ENCODE measurements at regions not wholly inside any gene's neighbourhood (a gene's known extent, or its start where the extent isn't known, plus 50 kb on each side); places are given as distances from the start of the nearest gene placed in this dataset.

- Mint-ChIP-seq H3K4me3 (no peak overlapping the region), H3K27ac (no peak overlapping the region), H3K36me3 (no peaks in the 10 kb centered on the region), H3K9me3 (peaks cover 0 to 26% (median 3%) of the 10 kb centered on the region in 7 donors), H3K27me3 (no peaks in the 10 kb centered on the region), H3K4me1 (no peaks in the 10 kb centered on the region)
- no peaks in the 10 kb centered on the region for H3K36me3 ChIP-seq (ENCODE audit: control insufficient read depth, insufficient read depth, low read length)
- no peak overlapping the region for H3K4me3 ChIP-seq (ENCODE audit: low read depth, low read length)
- no peaks in the 10 kb centered on the region for H3K4me1 ChIP-seq (ENCODE audit: control insufficient read depth, insufficient read depth, low read length, poor library complexity, severe bottlenecking)
- H3K9me3 ChIP-seq (ENCODE audit: control insufficient read depth in 2 of 2, low read length in 2 of 2), result peaks cover 0 to 4% of the 10 kb centered on the region in 2 experiments
- no peak for DNase-seq
- ATAC-seq (ENCODE audit: low read depth in 2 of 2), result no peak
- H3K27me3 ChIP-seq (ENCODE audit: control insufficient read depth, insufficient read depth, low read length), result no peaks in the 10 kb centered on the region
- H3K27ac ChIP-seq (ENCODE audit: insufficient read depth, low read length, poor library complexity, severe bottlenecking), result no peak overlapping the region
Measured at GRCh38 chr5:164433106-164433870, 927.9 kb downstream of the MAT2B start.

GRCh38 chr5:164435576-164435975 is 930.2 kb downstream of the MAT2B start:
- H3K27ac ChIP-seq (ENCODE audit: insufficient read depth, low read length, poor library complexity, severe bottlenecking), result no peak overlapping the region
- Mint-ChIP-seq H3K4me1 (no peaks in the 10 kb centered on the region), H3K27ac (no peak overlapping the region), H3K36me3 (no peaks in the 10 kb centered on the region), H3K4me3 (no peak overlapping the region), H3K9me3 (peaks cover 0 to 34% (median 5%) of the 10 kb centered on the region in 7 donors), H3K27me3 (no peaks in the 10 kb centered on the region)
- no peaks in the 10 kb centered on the region for H3K27me3 ChIP-seq (ENCODE audit: control insufficient read depth, insufficient read depth, low read length)
- no peaks in the 10 kb centered on the region for H3K4me1 ChIP-seq (ENCODE audit: control insufficient read depth, insufficient read depth, low read length, poor library complexity, severe bottlenecking)
- peaks cover 0 to 4% of the 10 kb centered on the region in 2 experiments for H3K9me3 ChIP-seq (ENCODE audit: control insufficient read depth in 2 of 2, low read length in 2 of 2)
- ATAC-seq (ENCODE audit: low read depth in 2 of 2), result no peak
- no peak for DNase-seq
- H3K4me3 ChIP-seq (ENCODE audit: low read depth, low read length), result no peak overlapping the region
- H3K36me3 ChIP-seq (ENCODE audit: control insufficient read depth, insufficient read depth, low read length), result no peaks in the 10 kb centered on the region

GRCh38 chr5:164439799-164440198 is 934.4 kb downstream of the MAT2B start:
- no peaks in the 10 kb centered on the region for H3K27me3 Mint-ChIP-seq
- peaks cover 1 to 31% (median 5%) of the 10 kb centered on the region in 7 donors for H3K9me3 Mint-ChIP-seq
- Histone ChIP-seq H3K27ac (ENCODE audit: insufficient read depth, low read length, poor library complexity, severe bottlenecking) (no peak overlapping the region), H3K36me3 (ENCODE audit: control insufficient read depth, insufficient read depth, low read length) (no peaks in the 10 kb centered on the region), H3K27me3 (ENCODE audit: control insufficient read depth, insufficient read depth, low read length) (no peaks in the 10 kb centered on the region), H3K9me3 (ENCODE audit: control insufficient read depth in 2 of 2, low read length in 2 of 2) (no peaks in the 10 kb centered on the region), H3K4me1 (ENCODE audit: control insufficient read depth, insufficient read depth, low read length, poor library complexity, severe bottlenecking) (no peaks in the 10 kb centered on the region), H3K4me3 (ENCODE audit: low read depth, low read length) (no peak overlapping the region)
- no peaks in the 10 kb centered on the region for H3K36me3 Mint-ChIP-seq
- no peak overlapping the region for H3K27ac Mint-ChIP-seq
- no peak overlapping the region for H3K4me3 Mint-ChIP-seq
- H3K4me1 Mint-ChIP-seq, result no peaks in the 10 kb centered on the region
- no peak for ATAC-seq (ENCODE audit: low read depth in 2 of 2)
- DNase-seq, result no peak

- peaks cover 0 to 7% (median 4%) of the 10 kb centered on the region in 7 donors for H3K9me3 Mint-ChIP-seq
- H3K9me3 ChIP-seq (ENCODE audit: control insufficient read depth in 2 of 2, low read length in 2 of 2), result peaks cover 0 to 5% of the 10 kb centered on the region in 2 experiments
- H3K4me1 Mint-ChIP-seq, result peaks cover 0 to 4% (median 0%) of the 10 kb centered on the region in 4 donors
- H3K27ac ChIP-seq (ENCODE audit: insufficient read depth, low read length, poor library complexity, severe bottlenecking), result no peak overlapping the region
- no peak overlapping the region for H3K4me3 Mint-ChIP-seq
- H3K4me1 ChIP-seq (ENCODE audit: control insufficient read depth, insufficient read depth, low read length, poor library complexity, severe bottlenecking), result no peaks in the 10 kb centered on the region
- H3K4me3 ChIP-seq (ENCODE audit: low read depth, low read length), result no peak overlapping the region
- no peak overlapping the region for H3K27ac Mint-ChIP-seq
- no peaks in the 10 kb centered on the region for H3K27me3 ChIP-seq (ENCODE audit: control insufficient read depth, insufficient read depth, low read length)
- no peaks in the 10 kb centered on the region for H3K36me3 Mint-ChIP-seq
- ATAC-seq (ENCODE audit: low read depth in 2 of 2) (no peak), DNase-seq (no peak)
- no peaks in the 10 kb centered on the region for H3K27me3 Mint-ChIP-seq
- no peaks in the 10 kb centered on the region for H3K36me3 ChIP-seq (ENCODE audit: control insufficient read depth, insufficient read depth, low read length)
Measured at GRCh38 chr5:164449460-164449859, 944.0 kb downstream of the MAT2B start.

- H3K27me3 ChIP-seq (ENCODE audit: control insufficient read depth, insufficient read depth, low read length), result no peaks in the 10 kb centered on the region
- peaks cover 0 to 4% of the 10 kb centered on the region in 2 experiments for H3K9me3 ChIP-seq (ENCODE audit: control insufficient read depth in 2 of 2, low read length in 2 of 2)
- H3K36me3 ChIP-seq (ENCODE audit: control insufficient read depth, insufficient read depth, low read length), result no peaks in the 10 kb centered on the region
- H3K4me3 Mint-ChIP-seq, result no peak overlapping the region
- H3K27ac Mint-ChIP-seq, result no peak overlapping the region
- no peaks in the 10 kb centered on the region for H3K4me1 Mint-ChIP-seq
- no peak overlapping the region for H3K4me3 ChIP-seq (ENCODE audit: low read depth, low read length)
- H3K27ac ChIP-seq (ENCODE audit: insufficient read depth, low read length, poor library complexity, severe bottlenecking), result no peak overlapping the region
- H3K36me3 Mint-ChIP-seq, result no peaks in the 10 kb centered on the region
- DNase-seq, result no peak
- no peaks in the 10 kb centered on the region for H3K27me3 Mint-ChIP-seq
- no peaks in the 10 kb centered on the region for H3K4me1 ChIP-seq (ENCODE audit: control insufficient read depth, insufficient read depth, low read length, poor library complexity, severe bottlenecking)
- H3K9me3 Mint-ChIP-seq, result peaks cover 0 to 11% (median 6%) of the 10 kb centered on the region in 7 donors
- no peak for ATAC-seq (ENCODE audit: low read depth in 2 of 2)
Measured at GRCh38 chr5:164466033-164466432, 960.6 kb downstream of the MAT2B start.

GRCh38 chr5:164470312-164470711 is 964.9 kb downstream of the MAT2B start:
- H3K27ac ChIP-seq (ENCODE audit: insufficient read depth, low read length, poor library complexity, severe bottlenecking), result no peak overlapping the region
- H3K27me3 Mint-ChIP-seq, result no peaks in the 10 kb centered on the region
- H3K4me3 Mint-ChIP-seq, result no peak overlapping the region
- H3K9me3 Mint-ChIP-seq, result peaks cover 0 to 20% (median 4%) of the 10 kb centered on the region in 7 donors
- DNase-seq (no peak), ATAC-seq (ENCODE audit: low read depth in 2 of 2) (no peak)
- H3K9me3 ChIP-seq (ENCODE audit: control insufficient read depth in 2 of 2, low read length in 2 of 2), result no peaks in the 10 kb centered on the region
- no peaks in the 10 kb centered on the region for H3K36me3 Mint-ChIP-seq
- no peak overlapping the region for H3K27ac Mint-ChIP-seq
- H3K4me1 Mint-ChIP-seq, result no peaks in the 10 kb centered on the region
- H3K4me1 ChIP-seq (ENCODE audit: control insufficient read depth, insufficient read depth, low read length, poor library complexity, severe bottlenecking), result no peaks in the 10 kb centered on the region
- no peak overlapping the region for H3K4me3 ChIP-seq (ENCODE audit: low read depth, low read length)
- H3K36me3 ChIP-seq (ENCODE audit: control insufficient read depth, insufficient read depth, low read length), result no peaks in the 10 kb centered on the region
- no peaks in the 10 kb centered on the region for H3K27me3 ChIP-seq (ENCODE audit: control insufficient read depth, insufficient read depth, low read length)

- Mint-ChIP-seq H3K4me1 (no peaks in the 10 kb centered on the region), H3K27me3 (no peaks in the 10 kb centered on the region), H3K27ac (no peak overlapping the region), H3K9me3 (peaks cover 2 to 16% (median 5%) of the 10 kb centered on the region in 7 donors), H3K36me3 (no peaks in the 10 kb centered on the region), H3K4me3 (no peak overlapping the region)
- no peaks in the 10 kb centered on the region for H3K27me3 ChIP-seq (ENCODE audit: control insufficient read depth, insufficient read depth, low read length)
- DNase-seq (no peak), ATAC-seq (ENCODE audit: low read depth in 2 of 2) (no peak)
- H3K9me3 ChIP-seq (ENCODE audit: control insufficient read depth in 2 of 2, low read length in 2 of 2), result no peaks in the 10 kb centered on the region
- no peak overlapping the region for H3K4me3 ChIP-seq (ENCODE audit: low read depth, low read length)
- H3K27ac ChIP-seq (ENCODE audit: insufficient read depth, low read length, poor library complexity, severe bottlenecking), result no peak overlapping the region
- H3K36me3 ChIP-seq (ENCODE audit: control insufficient read depth, insufficient read depth, low read length), result no peaks in the 10 kb centered on the region
- H3K4me1 ChIP-seq (ENCODE audit: control insufficient read depth, insufficient read depth, low read length, poor library complexity, severe bottlenecking), result no peaks in the 10 kb centered on the region
Measured at GRCh38 chr5:164472165-164472564, 966.7 kb downstream of the MAT2B start.

GRCh38 chr5:164475339-164475977 is 970.0 kb downstream of the MAT2B start:
- H3K27ac ChIP-seq (ENCODE audit: insufficient read depth, low read length, poor library complexity, severe bottlenecking), result no peak overlapping the region
- Mint-ChIP-seq H3K36me3 (no peaks in the 10 kb centered on the region), H3K9me3 (peaks cover 2 to 16% (median 5%) of the 10 kb centered on the region in 7 donors), H3K27ac (no peak overlapping the region), H3K27me3 (no peaks in the 10 kb centered on the region), H3K4me1 (no peaks in the 10 kb centered on the region), H3K4me3 (no peak overlapping the region)
- no peaks in the 10 kb centered on the region for H3K36me3 ChIP-seq (ENCODE audit: control insufficient read depth, insufficient read depth, low read length)
- ATAC-seq (ENCODE audit: low read depth in 2 of 2) (no peak), DNase-seq (no peak)
- H3K9me3 ChIP-seq (ENCODE audit: control insufficient read depth in 2 of 2, low read length in 2 of 2), result no peaks in the 10 kb centered on the region
- no peaks in the 10 kb centered on the region for H3K4me1 ChIP-seq (ENCODE audit: control insufficient read depth, insufficient read depth, low read length, poor library complexity, severe bottlenecking)
- no peak overlapping the region for H3K4me3 ChIP-seq (ENCODE audit: low read depth, low read length)
- no peaks in the 10 kb centered on the region for H3K27me3 ChIP-seq (ENCODE audit: control insufficient read depth, insufficient read depth, low read length)
